G401.6 (cell line): ENCODE measurements at regions not wholly inside any gene's neighbourhood (a gene's known extent, or its start where the extent isn't known, plus 50 kb on each side); places are given as distances from the start of the nearest gene placed in this dataset.

ENCODE experiments used
- FAIRE-seq: peaks from 2 replicates; lab custom pipeline; 2012; peaks lifted over from hg19 to GRCh38; lab: Jason Lieb, UNC

GRCh38 chr4:86529436-86529835 lies 64.7 kb upstream of the PTPN13 start:
- no peak for FAIRE-seq

- no peak for FAIRE-seq
These were observed 63.9 kb upstream of the PTPN13 start for GRCh38 chr4:86530183-86530582.

- FAIRE-seq, result no peak
These were observed 62.7 kb upstream of the PTPN13 start for GRCh38 chr4:86531440-86531839.

DNA sequence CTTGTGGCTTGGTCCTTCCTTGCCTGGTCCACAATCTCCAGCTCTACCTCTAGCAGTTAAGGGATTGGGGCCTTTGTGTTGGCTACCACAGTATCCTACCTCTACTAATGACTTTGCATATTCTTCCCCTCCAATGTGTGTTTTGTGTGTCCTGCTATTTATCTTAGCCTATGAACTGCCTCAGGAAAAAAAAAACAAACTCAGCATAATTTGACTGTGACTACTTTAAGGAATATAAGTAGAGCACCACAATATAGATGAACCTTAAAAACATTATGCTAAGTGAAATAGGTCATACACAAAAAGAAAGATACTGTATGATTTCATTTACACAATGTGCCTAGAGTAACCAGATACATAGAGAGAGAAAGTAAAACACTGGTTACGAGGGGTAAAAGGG lies 61.3 kb upstream of the PTPN13 start:
- FAIRE-seq, result no peak

- FAIRE-seq, result no peak
These were observed 58.0 kb upstream of the PTPN13 start for GRCh38 chr4:86536151-86536550.

GRCh38 chr4:86542319-86543027 lies 51.6 kb upstream of the PTPN13 start:
- no peak for FAIRE-seq

DNA sequence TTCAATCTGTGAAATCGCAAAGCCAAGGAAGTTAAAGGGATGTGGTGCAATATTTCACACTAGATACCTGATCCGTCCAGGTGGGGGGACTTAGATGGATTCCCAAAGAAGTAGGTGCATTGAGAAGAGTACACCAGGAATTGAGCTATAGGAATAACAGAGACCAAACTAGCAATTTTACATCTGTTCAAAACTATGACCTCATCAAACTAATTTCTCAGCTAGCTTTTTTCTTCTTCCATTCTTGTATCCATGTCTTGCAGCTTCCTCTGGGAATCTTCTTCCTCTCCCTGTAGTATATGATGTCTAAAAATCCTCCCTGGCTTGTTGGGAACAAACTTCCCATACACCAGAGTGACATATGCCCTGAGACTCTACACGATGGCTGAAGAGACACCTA lies 51.0 kb upstream of the PTPN13 start:
- no peak for FAIRE-seq

GRCh38 chr4:86543560-86544309 lies 50.4 kb upstream of the PTPN13 start:
- FAIRE-seq, result no peak

DNA sequence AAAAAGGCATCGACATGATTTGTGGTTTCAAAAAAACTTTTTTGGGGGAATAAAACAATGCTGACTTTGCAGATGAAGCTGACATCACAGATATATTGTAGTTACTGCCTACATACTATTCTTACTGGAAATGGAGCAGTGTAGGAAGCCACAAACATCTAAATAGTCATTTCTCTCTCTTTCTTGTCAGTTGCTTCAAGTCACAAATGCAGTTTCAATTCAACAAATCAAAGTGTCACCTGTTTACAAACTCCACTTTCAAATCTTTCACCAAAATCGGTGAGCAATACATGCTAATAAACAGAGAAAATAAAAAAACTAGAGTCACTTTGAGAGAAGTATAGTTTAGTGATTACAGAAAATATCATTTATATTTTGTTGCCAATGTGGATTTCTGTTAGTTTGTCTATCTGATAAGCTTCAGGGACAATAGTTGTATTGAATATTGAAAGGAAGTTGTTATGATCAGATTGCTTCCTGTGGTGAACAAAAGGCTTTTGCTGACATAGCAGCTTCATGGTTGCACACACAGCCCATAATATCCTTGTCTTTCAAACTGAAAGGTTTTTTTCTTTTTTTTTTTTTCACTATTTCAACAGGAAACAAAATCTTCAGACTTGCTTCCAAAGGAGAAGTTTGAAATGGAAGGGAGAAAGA lies 49.7 kb upstream of the PTPN13 start:
- FAIRE-seq, result no peak
